Osteoblast (primary cell): ENCODE measurements at regions not wholly inside any gene's neighbourhood (a gene's known extent, or its start where the extent isn't known, plus 50 kb on each side); places are given as distances from the start of the nearest gene placed in this dataset.

Experiments used
- DNase-seq: peaks from one replicate; pipeline ENCODE4 v3.0.0; 2011; ENCODE audit warnings: low spot score, mixed read lengths; ENCODE audit not compliant: insufficient read length; ENCODE audit errors: missing footprints
- H2AFZ ChIP-seq: 2 replicates; pipeline ENCODE4 v1.6.0; 2011; ENCODE audit warnings: mild to moderate bottlenecking, low read length
- H3K27ac ChIP-seq: 2 replicates; pipeline ENCODE4 v1.5.1; 2011; ENCODE audit warnings: mild to moderate bottlenecking, low read depth, low read length, moderate library complexity
- H3K27me3 ChIP-seq: 2 replicates; pipeline ENCODE4 v1.6.0; 2012; ENCODE audit warnings: mild to moderate bottlenecking, control low read depth, inconsistent platforms, low read length, moderate library complexity; ENCODE audit not compliant: insufficient read depth
- H3K36me3 ChIP-seq: 2 replicates; pipeline ENCODE4 v1.5.1; 2011; ENCODE audit warnings: mild to moderate bottlenecking, low read length, control low read depth, moderate library complexity; ENCODE audit not compliant: insufficient read depth
- H3K4me1 ChIP-seq: 2 replicates; pipeline ENCODE4 v1.5.1; 2011; ENCODE audit warnings: mild to moderate bottlenecking, low read length, control low read depth, moderate library complexity; ENCODE audit not compliant: insufficient read depth
- H3K4me2 ChIP-seq: 2 replicates; pipeline ENCODE4 v1.6.0; 2011; ENCODE audit warnings: mild to moderate bottlenecking, low read length; ENCODE audit not compliant: insufficient read depth
- H3K4me3 ChIP-seq: fragments of 200-600 bp; sonication (generic); 3 replicates; pipeline ENCODE4 v1.5.1; 2012; ENCODE audit warnings: mild to moderate bottlenecking, low read length, inconsistent platforms; ENCODE audit not compliant: insufficient read depth
- H3K79me2 ChIP-seq: 2 replicates; pipeline ENCODE4 v1.6.0; 2012; ENCODE audit warnings: mild to moderate bottlenecking, low read length, control low read depth, inconsistent platforms; ENCODE audit not compliant: insufficient read depth
- H3K9me3 ChIP-seq: 2 replicates; pipeline ENCODE4 v1.5.1; 2011; ENCODE audit warnings: low read depth, low read length, control low read depth
- H4K20me1 ChIP-seq: 2 replicates; pipeline ENCODE4 v1.6.0; 2012; ENCODE audit warnings: mild to moderate bottlenecking, low read length, control low read depth; ENCODE audit not compliant: insufficient read depth
- TF ChIP-seq, protein P1 (sequence below): IDR thresholded peaks from 2 replicates; pipeline ENCODE4 v1.5.1; 2011; ENCODE audit warnings: mild to moderate bottlenecking, low read depth, low read length, moderate library complexity; ENCODE audit errors: extremely low read depth

DNA sequence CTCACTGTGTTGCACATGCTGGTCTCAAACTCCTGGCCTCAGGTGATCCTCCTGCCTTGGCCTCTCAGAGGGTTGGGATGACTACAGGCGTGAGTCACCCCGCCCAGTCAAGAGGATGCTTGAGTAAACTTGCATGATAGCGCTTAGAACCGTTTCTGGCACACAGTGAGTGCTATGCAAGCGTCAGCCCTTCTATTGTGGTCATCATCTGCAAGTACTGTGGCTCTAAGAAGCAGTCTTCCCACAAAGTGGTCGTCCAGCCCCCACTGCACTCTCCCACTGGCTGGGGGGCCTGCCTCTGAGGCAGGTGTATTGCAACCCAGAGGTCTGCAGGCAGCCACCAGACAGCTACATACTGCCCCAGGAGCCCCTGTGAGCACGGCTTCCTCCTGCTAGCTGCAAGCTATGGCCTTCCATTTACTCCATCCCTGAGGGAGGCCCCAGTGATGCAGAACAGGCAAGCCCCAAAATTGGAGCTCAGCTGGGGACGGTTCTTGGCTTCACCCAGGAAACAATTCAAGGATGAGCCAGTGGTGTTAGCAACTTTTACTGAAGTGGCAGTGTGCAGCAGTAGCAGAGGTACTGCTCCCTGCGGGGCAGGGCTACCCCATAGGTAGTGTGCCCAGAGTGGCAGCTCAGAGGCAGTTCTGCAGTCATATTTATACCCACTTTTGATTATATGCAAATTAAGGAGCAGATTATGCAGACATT is 95.4 kb downstream of the LSM3 start:
- no peaks in the 10 kb centered on the region for H4K20me1 ChIP-seq
- DNase-seq: peak; percentile 80
- H3K36me3 ChIP-seq: no peaks in the 10 kb centered on the region
- H3K79me2 ChIP-seq: no peaks in the 10 kb centered on the region
- no peak overlapping the region for H2AFZ ChIP-seq
- peaks cover 11% of the 10 kb centered on the region for H3K27me3 ChIP-seq
- TF ChIP-seq, protein P1, sequence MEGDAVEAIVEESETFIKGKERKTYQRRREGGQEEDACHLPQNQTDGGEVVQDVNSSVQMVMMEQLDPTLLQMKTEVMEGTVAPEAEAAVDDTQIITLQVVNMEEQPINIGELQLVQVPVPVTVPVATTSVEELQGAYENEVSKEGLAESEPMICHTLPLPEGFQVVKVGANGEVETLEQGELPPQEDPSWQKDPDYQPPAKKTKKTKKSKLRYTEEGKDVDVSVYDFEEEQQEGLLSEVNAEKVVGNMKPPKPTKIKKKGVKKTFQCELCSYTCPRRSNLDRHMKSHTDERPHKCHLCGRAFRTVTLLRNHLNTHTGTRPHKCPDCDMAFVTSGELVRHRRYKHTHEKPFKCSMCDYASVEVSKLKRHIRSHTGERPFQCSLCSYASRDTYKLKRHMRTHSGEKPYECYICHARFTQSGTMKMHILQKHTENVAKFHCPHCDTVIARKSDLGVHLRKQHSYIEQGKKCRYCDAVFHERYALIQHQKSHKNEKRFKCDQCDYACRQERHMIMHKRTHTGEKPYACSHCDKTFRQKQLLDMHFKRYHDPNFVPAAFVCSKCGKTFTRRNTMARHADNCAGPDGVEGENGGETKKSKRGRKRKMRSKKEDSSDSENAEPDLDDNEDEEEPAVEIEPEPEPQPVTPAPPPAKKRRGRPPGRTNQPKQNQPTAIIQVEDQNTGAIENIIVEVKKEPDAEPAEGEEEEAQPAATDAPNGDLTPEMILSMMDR: no peak
- H3K27ac ChIP-seq: no peak overlapping the region
- no peaks in the 10 kb centered on the region for H3K9me3 ChIP-seq
- peaks cover 4% of the 10 kb centered on the region for H3K4me1 ChIP-seq
- no peak overlapping the region for H3K4me3 ChIP-seq
- no peak overlapping the region for H3K4me2 ChIP-seq

DNA sequence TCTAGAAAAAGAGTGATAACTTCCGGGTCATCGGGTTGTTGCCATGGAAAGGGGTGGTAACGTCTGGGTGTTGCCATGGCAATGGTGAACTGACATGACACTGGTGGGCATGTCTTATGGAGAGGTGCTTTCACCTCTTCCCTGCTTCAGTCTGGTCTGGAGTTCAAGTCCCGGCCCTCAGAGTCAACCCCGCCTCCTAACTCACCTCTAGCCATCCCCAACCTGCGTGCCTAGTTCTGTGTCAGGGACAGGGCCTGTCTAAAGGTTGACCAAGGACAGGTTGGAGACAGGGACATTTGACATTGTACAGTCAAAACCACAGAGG is 96.0 kb downstream of the LSM3 start:
- H2AFZ ChIP-seq: no peak overlapping the region
- no peaks in the 10 kb centered on the region for H4K20me1 ChIP-seq
- H3K4me3 ChIP-seq: no peak overlapping the region
- no peaks in the 10 kb centered on the region for H3K36me3 ChIP-seq
- no peak overlapping the region for H3K27ac ChIP-seq
- peaks cover 15% of the 10 kb centered on the region for H3K27me3 ChIP-seq
- H3K9me3 ChIP-seq: no peaks in the 10 kb centered on the region
- DNase-seq: peak; percentile 14
- no peaks in the 10 kb centered on the region for H3K79me2 ChIP-seq
- no peak overlapping the region for H3K4me2 ChIP-seq
- H3K4me1 ChIP-seq: peaks cover 4% of the 10 kb centered on the region
- TF ChIP-seq, protein P1: no peak

DNA sequence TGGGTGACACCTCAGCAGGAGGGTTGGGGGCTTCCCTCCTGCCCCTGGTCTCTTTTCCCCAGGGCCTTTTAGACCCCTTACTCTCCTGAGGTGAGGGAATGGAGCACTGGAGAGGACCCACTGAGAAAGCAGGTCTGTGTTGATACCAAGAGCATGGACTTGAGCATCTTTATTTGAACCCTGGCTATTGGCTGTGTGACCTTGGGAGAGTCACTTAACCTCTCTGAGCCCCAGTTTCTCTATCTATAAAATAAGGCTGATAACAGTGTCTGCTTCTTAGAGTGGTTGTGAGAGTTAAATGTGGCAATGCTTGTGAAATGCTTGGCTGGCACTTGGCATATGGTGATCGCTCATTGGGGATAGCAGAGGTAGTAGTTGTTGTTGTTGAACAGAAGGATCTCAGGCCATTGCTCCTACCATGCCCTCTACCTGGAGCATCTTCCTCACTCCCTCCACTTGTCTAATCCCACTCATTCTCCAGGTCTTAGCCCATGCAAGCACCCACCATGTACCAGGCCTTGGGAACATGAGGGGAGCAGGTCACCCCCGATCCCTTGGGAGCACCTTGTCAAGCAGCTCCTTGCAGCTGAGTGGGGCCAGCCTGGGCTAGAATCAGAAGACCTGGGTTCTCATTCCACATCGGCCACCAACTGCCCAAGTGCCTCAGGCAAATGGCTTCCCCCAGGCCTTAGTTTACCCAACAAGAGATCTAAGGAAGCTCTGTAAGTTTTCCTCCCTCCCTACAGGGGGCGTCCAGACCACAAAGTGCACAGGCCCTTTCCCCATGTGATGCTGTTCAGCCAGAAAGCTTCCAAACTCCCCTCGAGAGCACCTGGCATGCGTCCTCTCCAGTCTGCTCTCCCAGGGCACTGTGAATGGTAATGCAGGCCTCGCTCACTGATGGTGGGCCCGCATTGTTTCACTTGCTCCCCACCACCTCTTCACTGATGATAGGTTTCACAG is 96.7 kb downstream of the LSM3 start:
- no peaks in the 10 kb centered on the region for H3K36me3 ChIP-seq

More for the DNA sequence above, 96.7 kb downstream of the LSM3 start:
- DNase-seq: peak; percentile 49
- Histone ChIP-seq H3K4me2 (no peak overlapping the region), H3K4me3 (no peak overlapping the region), H3K9me3 (no peaks in the 10 kb centered on the region), H4K20me1 (no peaks in the 10 kb centered on the region), H3K27ac (no peak overlapping the region), H3K27me3 (peaks cover 11% of the 10 kb centered on the region), H3K79me2 (no peaks in the 10 kb centered on the region), H2AFZ (no peak overlapping the region), H3K4me1 (peaks cover 4% of the 10 kb centered on the region)
- TF ChIP-seq, protein P1: peak; percentile 38
